Sigmoid colon (tissue), 6 donors: ENCODE measurements at regions not wholly inside any gene's neighbourhood (a gene's known extent, or its start where the extent isn't known, plus 50 kb on each side); places are given as distances from the start of the nearest gene placed in this dataset.

Source experiments
- DNase-seq: peaks from one replicate; pipeline ENCODE4 v3.0.0-alpha.2; 2019
- H3K27ac ChIP-seq, 4 donors: fragments of 200-600 bp; sonication (generic); one replicate each; pipeline ENCODE4 v1.5.1; 2016 to 2019; ENCODE audit warnings: mild to moderate bottlenecking in 1 of 4
- H3K27me3 ChIP-seq, 3 donors: fragments of 200-600 bp; sonication (generic); one replicate each; pipeline ENCODE4 v1.5.1; 2019; ENCODE audit warnings: mild to moderate bottlenecking in 1 of 3
- H3K36me3 ChIP-seq, 4 donors: fragments of 200-600 bp; sonication (generic); one replicate each; pipeline ENCODE4 v1.5.1; 2016 to 2019
- H3K4me1 ChIP-seq, 4 donors: fragments of 200-600 bp; sonication (generic); one replicate each; pipeline ENCODE4 v1.5.1; 2017 to 2019
- H3K4me3 ChIP-seq, 4 donors: fragments of 200-600 bp; sonication (generic); one replicate each; pipeline ENCODE4 v1.5.1; 2017 to 2019; ENCODE audit warnings: mild to moderate bottlenecking in 2 of 4, moderate library complexity in 1 of 4
- H3K9me3 ChIP-seq, 4 donors: fragments of 200-600 bp in 3 of 4; sonication (generic) in 3 of 4; one replicate each; pipeline versions ENCODE4 v1.5.1 to v1.6.1; 2013 to 2019
- CTCF ChIP-seq, 4 experiments: fragments of 450-650 bp in 3 of 4; fragments of 200-600 bp in 1 of 4; IDR thresholded peaks; one replicate each; pipeline ENCODE4 v1.5.1; 2016 to 2019; ENCODE audit warnings: antibody characterized with exemption in 4 of 4, mild to moderate bottlenecking in 3 of 4, moderate library complexity in 2 of 4
- EP300 ChIP-seq, 4 donors: sonication (generic); formaldehyde crosslinking; IDR thresholded peaks; one replicate each; pipeline ENCODE4 v1.6.1; 2017; ENCODE audit warnings: antibody characterized with exemption in 4 of 4
- POLR2A ChIP-seq, 2 donors: fragments of 450-650 bp; IDR thresholded peaks; one replicate each; pipeline ENCODE4 v1.6.1; 2016; ENCODE audit warnings: antibody characterized with exemption in 2 of 2, mild to moderate bottlenecking in 2 of 2, moderate library complexity in 2 of 2
- POLR2AphosphoS5 ChIP-seq, 4 donors: sonication (generic); formaldehyde crosslinking; IDR thresholded peaks; one replicate each; pipeline ENCODE4 v1.6.1; 2017; ENCODE audit warnings: antibody characterized with exemption in 4 of 4
- WGBS, 2 donors: extraction: QIAGEN DNeasy Blood & Tissue Kit; methylation state at CpG; one replicate each; pipeline ENCODE4 v1.1.7; 2013; 5-methylcytosine and 5-hydroxymethylcytosine counted together
- intact Hi-C: fragments of 100-400 bp; cut with DNase I; formaldehyde crosslinking; loops from one replicate; pipeline ENCODE4 v1.15.1; 2023
- donor health status: healthy with polysubstance abuse.
- donor health status: healthy.

DNA sequence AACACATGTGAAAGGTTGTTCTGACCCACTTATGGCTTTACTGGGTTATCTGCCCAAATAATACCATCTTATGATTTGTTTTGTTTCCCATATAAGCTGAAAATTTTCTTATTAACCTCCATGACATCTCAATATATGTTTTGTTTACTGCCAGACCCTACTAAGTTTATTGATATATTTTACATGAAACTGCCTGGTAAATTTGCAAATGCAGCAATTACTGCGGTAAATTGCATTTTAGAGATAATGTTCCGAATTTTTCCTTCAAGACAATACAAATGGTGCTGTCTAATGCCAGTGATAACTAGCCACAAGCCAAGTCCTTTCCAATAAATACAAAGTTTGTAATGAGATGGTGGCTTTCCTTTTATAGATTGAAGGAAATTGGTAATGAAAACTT lies 275.9 kb downstream of the SAMD5 start:
- Histone ChIP-seq H3K9me3 (no peaks in the 10 kb centered on the region), H3K4me1 (no peaks in the 10 kb centered on the region), H3K36me3 (no peaks in the 10 kb centered on the region), H3K4me3 (no peak overlapping the region), H3K27me3 (no peaks in the 10 kb centered on the region), H3K27ac (no peak overlapping the region)
- WGBS, 2 donors, result 94 to 96% methylated on average over 2 of the region's 2 CpGs
- intact Hi-C loops, result no loop called here
- no peak for TF ChIP-seq POLR2AphosphoS5 (IDR thresholded peaks at IDR 0.05)
- no peak for TF ChIP-seq EP300 (IDR thresholded peaks at IDR 0.05)
- DNase-seq, result no peak

DNA sequence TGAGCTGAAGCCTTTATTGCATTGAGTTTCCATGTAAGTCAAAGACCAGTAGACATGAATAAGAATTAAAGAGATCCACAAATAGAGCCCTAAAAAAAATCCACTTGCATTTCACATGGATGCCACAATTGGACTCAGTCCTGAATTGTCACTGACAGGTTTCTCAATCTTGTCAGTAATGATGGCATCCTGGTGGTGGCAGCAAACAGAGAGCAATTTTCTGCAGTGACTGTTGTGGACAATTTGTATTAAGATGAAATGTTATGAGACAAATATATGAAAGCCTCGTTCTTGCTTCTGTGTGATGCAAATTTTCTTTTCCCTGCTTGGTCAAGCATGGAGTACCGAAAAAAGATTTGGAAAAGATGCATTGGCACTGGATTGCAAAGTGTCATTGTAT lies 278.9 kb downstream of the SAMD5 start:
- intact Hi-C loops, result no loop called here
- no peak for TF ChIP-seq POLR2AphosphoS5 (IDR thresholded peaks at IDR 0.05)
- no peak for TF ChIP-seq POLR2A (IDR thresholded peaks at IDR 0.05)
- TF ChIP-seq EP300 (IDR thresholded peaks at IDR 0.05), result no peak
- TF ChIP-seq CTCF (IDR thresholded peaks at IDR 0.05), result no peak
- Histone ChIP-seq H3K27me3 (no peaks in the 10 kb centered on the region), H3K27ac (no peak overlapping the region), H3K36me3 (no peaks in the 10 kb centered on the region), H3K9me3 (no peaks in the 10 kb centered on the region), H3K4me3 (no peak overlapping the region), H3K4me1 (no peaks in the 10 kb centered on the region)
- 81 to 88% methylated on average over 2 of the region's 2 CpGs for WGBS, 2 donors
- DNase-seq, result no peak

DNA sequence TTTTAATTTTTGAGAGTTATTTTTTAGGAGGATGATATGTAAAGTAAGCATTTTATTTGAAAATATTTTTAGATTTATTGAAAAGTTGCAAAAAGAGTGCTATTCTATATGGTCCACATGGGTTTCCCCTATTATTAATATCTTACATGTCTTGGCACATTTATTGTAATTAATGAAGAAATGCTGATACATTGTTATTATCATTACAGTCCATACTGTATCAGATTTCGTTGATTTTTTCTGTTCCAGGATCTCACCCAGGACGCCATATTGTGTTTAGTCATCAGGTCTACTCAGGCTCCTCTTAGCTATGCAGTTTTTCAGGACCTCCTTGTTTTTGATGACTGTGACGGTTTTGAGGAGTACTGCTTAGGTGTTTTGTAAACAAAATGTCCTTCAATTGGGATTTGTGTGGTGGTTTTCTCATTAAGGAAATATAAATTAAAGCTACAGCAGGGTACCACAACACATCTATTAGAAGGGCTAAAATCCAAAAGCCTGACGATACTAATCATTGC lies 281.0 kb downstream of the SAMD5 start:
- no peak for DNase-seq
- WGBS, 2 donors, result 87 to 91% methylated on average over 4 of the region's 4 CpGs
- H3K27ac ChIP-seq, result no peak overlapping the region
- no peaks in the 10 kb centered on the region for H3K36me3 ChIP-seq
- no peaks in the 10 kb centered on the region for H3K4me1 ChIP-seq
- TF ChIP-seq EP300 (IDR thresholded peaks at IDR 0.05) (no peak), POLR2A (IDR thresholded peaks at IDR 0.05) (no peak), POLR2AphosphoS5 (IDR thresholded peaks at IDR 0.05) (no peak), CTCF (IDR thresholded peaks at IDR 0.05) (no peak)
- H3K9me3 ChIP-seq, result no peaks in the 10 kb centered on the region
- no peak overlapping the region for H3K4me3 ChIP-seq
- no peaks in the 10 kb centered on the region for H3K27me3 ChIP-seq
- intact Hi-C loops, result no loop called here

- WGBS, 2 donors, result 92 to 94% methylated on average over 2 of the region's 2 CpGs
- Histone ChIP-seq H3K4me1 (no peaks in the 10 kb centered on the region), H3K9me3 (no peaks in the 10 kb centered on the region), H3K27me3 (no peaks in the 10 kb centered on the region), H3K4me3 (no peak overlapping the region), H3K27ac (no peak overlapping the region), H3K36me3 (no peaks in the 10 kb centered on the region)
- TF ChIP-seq CTCF (IDR thresholded peaks at IDR 0.05) (no peak), POLR2AphosphoS5 (IDR thresholded peaks at IDR 0.05) (no peak), EP300 (IDR thresholded peaks at IDR 0.05) (no peak), POLR2A (IDR thresholded peaks at IDR 0.05) (no peak)
- intact Hi-C loops, result no loop called here
- no peak for DNase-seq
These were observed 285.6 kb downstream of the SAMD5 start for GRCh38 chr6:147793871-147794643.

DNA sequence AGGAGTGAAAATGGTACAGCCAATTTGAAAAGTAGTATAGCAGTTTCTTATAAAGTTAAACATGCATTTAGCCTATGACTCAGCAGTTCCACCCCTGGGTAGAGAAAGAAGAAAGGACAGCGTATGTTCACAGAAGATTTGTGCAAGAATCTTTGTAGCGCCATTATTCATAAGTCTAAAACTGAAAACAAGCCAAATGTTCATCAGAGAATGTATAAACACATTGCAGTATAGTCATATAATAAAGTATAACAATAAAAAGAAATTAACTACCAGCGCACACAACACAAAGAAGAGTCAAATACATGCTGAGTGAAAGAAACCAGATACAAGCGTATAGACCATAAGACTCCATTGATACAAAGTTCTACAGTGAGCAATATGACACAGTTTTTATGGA lies 294.0 kb downstream of the SAMD5 start:
- Histone ChIP-seq H3K36me3 (no peaks in the 10 kb centered on the region), H3K27ac (no peak overlapping the region), H3K9me3 (peaks cover 0 to 4% (median 2%) of the 10 kb centered on the region in 4 donors), H3K27me3 (no peaks in the 10 kb centered on the region), H3K4me3 (no peak overlapping the region), H3K4me1 (peaks cover 0 to 20% (median 8%) of the 10 kb centered on the region in 4 donors)
- intact Hi-C loops, result no loop called here
- peak; percentile 71 to 89 (median 78) for TF ChIP-seq POLR2AphosphoS5 (IDR thresholded peaks at IDR 0.05)
- TF ChIP-seq EP300 (IDR thresholded peaks at IDR 0.05), result peak in 2 of 4 donors; percentile 34 to 75
- TF ChIP-seq CTCF (IDR thresholded peaks at IDR 0.05), result no peak
- WGBS, 2 donors, result 34 to 73% methylated on average over 4 of the region's 4 CpGs
- DNase-seq, result no peak
